GM19025 (cell line): ENCODE measurements at regions not wholly inside any gene's neighbourhood (a gene's known extent, or its start where the extent isn't known, plus 50 kb on each side); places are given as distances from the start of the nearest gene placed in this dataset.

Experiments used
- ATAC-seq: cut with Tn5 transposase; IDR thresholded peaks from one replicate; pipeline ENCODE4 v1.9.1; 2021; ENCODE audit warnings: mild to moderate bottlenecking, low read depth, moderate library complexity; ENCODE audit not compliant: unreplicated experiment

- no peak for ATAC-seq
Observed at GRCh38 chr12:118682656-118683055, 298.7 kb upstream of the SRRM4 start.

GRCh38 chr12:118685983-118686607, 295.2 kb upstream of the SRRM4 start:
- no peak for ATAC-seq

- ATAC-seq, result peak; percentile 86
Observed at GRCh38 chr12:118689793-118690192, 291.5 kb upstream of the SRRM4 start.

- ATAC-seq, result no peak
Observed at GRCh38 chr12:118690506-118690905, 290.8 kb upstream of the SRRM4 start.

GRCh38 chr12:118694128-118694775, 287.1 kb upstream of the SRRM4 start:
- no peak for ATAC-seq

GRCh38 chr12:118704527-118705241, 276.7 kb upstream of the SRRM4 start:
- no peak for ATAC-seq

- no peak for ATAC-seq
Observed at GRCh38 chr12:118706437-118706836, 274.9 kb upstream of the SRRM4 start.

- ATAC-seq, result no peak
Observed at GRCh38 chr12:118709946-118710345, 271.4 kb upstream of the SRRM4 start.

GRCh38 chr12:118711185-118711584, 270.2 kb upstream of the SRRM4 start:
- no peak for ATAC-seq

GRCh38 chr12:118714051-118714460, 267.3 kb upstream of the SRRM4 start:
- no peak for ATAC-seq

GRCh38 chr12:118714500-118714899, 266.8 kb upstream of the SRRM4 start:
- no peak for ATAC-seq

GRCh38 chr12:118715647-118716046, 265.7 kb upstream of the SRRM4 start:
- ATAC-seq, result no peak

- ATAC-seq, result no peak
Observed at GRCh38 chr12:118727196-118727978, 254.0 kb upstream of the SRRM4 start.

- no peak for ATAC-seq
Observed at GRCh38 chr12:118727979-118728366, 253.4 kb upstream of the SRRM4 start.

- no peak for ATAC-seq
Observed at GRCh38 chr12:118734266-118734665, 247.1 kb upstream of the SRRM4 start.

- ATAC-seq, result no peak
Observed at GRCh38 chr12:118737985-118738540, 243.3 kb upstream of the SRRM4 start.

- no peak for ATAC-seq
Observed at GRCh38 chr12:118741194-118741593, 240.1 kb upstream of the SRRM4 start.

- ATAC-seq, result no peak
Observed at GRCh38 chr12:118742431-118742830, 238.9 kb upstream of the SRRM4 start.

- ATAC-seq, result no peak
Observed at GRCh38 chr12:118743896-118744700, 237.2 kb upstream of the SRRM4 start.

- ATAC-seq, result no peak
Observed at GRCh38 chr12:118746176-118746575, 235.2 kb upstream of the SRRM4 start.
